HepG2 (cell line): ENCODE measurements at regions not wholly inside any gene's neighbourhood (a gene's known extent, or its start where the extent isn't known, plus 50 kb on each side); places are given as distances from the start of the nearest gene placed in this dataset.

Experiments used
- ATAC-seq: fragments of 200-7000 bp; cut with Tn5 transposase; 3 replicates; pipeline ENCODE4 v1.9.1; 2020; ENCODE audit warnings: mild to moderate bottlenecking, moderate library complexity
- BruUV-seq: library from RNA; stranded (reverse); fragments of 400-500 nt; replicated peaks from 2 replicates; lab custom pipeline; 2021; lab: Mats Ljungman, UMichigan
- CTCF ChIA-PET: fragments of 300-600 bp; formaldehyde crosslinking; extraction: SDS; loops from one replicate; lab custom pipeline; 2021; ENCODE audit warnings: low total read pairs, inconsistent platforms, low intra/inter-chr PET ratio; lab: Yijun Ruan, JAX
- POLR2A ChIA-PET: fragments of 350-600 bp; sonication (Branson Sonifier 250); formaldehyde crosslinking; loops from one replicate; lab custom pipeline; 2020; ENCODE audit warnings: antibody characterized with exemption, inconsistent platforms; lab: Yijun Ruan, JAX
- DNase-seq: peaks from one replicate; pipeline ENCODE4 v3.0.0-alpha.2; 2015; ENCODE audit warnings: low spot score
- FAIRE-seq: peaks from 3 replicates; lab custom pipeline; 2011; peaks lifted over from hg19 to GRCh38; lab: Jason Lieb, UNC
- H2AFZ ChIP-seq: one replicate; pipeline ENCODE4 v1.6.1; 2011; ENCODE audit warnings: low read length, inconsistent platforms
- H3K27ac ChIP-seq: fragments of 300-600 bp; 3 replicates; pipeline ENCODE4 v1.8.0; 2011; ENCODE audit warnings: mixed run types, mild to moderate bottlenecking, mixed read lengths, low read length, inconsistent platforms; ENCODE audit not compliant: insufficient read depth; ENCODE audit errors: extremely low read length
- H3K27me3 ChIP-seq, 2 experiments: fragments of 200-600 bp in 1 of 2; 2 replicates in 1 of 2; 3 replicates in 1 of 2; pipeline versions ENCODE4 v1.6.0 to v1.8.0; 2011; ENCODE audit warnings: low read length in 2 of 2, mild to moderate bottlenecking in 2 of 2, moderate library complexity in 2 of 2, inconsistent platforms in 1 of 2; ENCODE audit not compliant: insufficient read depth in 2 of 2, control insufficient read depth in 1 of 2
- H3K36me3 ChIP-seq, 2 experiments: fragments of 200-600 bp in 1 of 2; replicated peaks in 1 of 2; 2 replicates in 1 of 2; 3 replicates in 1 of 2; pipeline versions ENCODE4 v1.5.1 to v1.8.0; 2011; ENCODE audit warnings: low read length in 2 of 2, inconsistent platforms in 1 of 2; ENCODE audit not compliant: insufficient read depth in 2 of 2, control insufficient read depth in 1 of 2
- H3K4me1 ChIP-seq: 2 replicates; pipeline ENCODE4 v1.5.1; 2012; ENCODE audit warnings: low read length, inconsistent platforms; ENCODE audit not compliant: insufficient read depth
- H3K4me2 ChIP-seq: 2 replicates; pipeline ENCODE4 v1.6.0; 2011; ENCODE audit warnings: low read depth, low read length, inconsistent platforms
- H3K4me3 ChIP-seq, 3 experiments: fragments of 200-600 bp in 1 of 3; sonication (generic), shearing (Covaris generic) in 1 of 3; replicated peaks in 1 of 3; 2 replicates each; pipeline ENCODE4 v1.5.1; 2011 to 2016; ENCODE audit warnings: low read length in 3 of 3, inconsistent platforms in 2 of 3, low read depth in 2 of 3, mild to moderate bottlenecking in 2 of 3, control low read depth in 1 of 3, mixed read lengths in 1 of 3; ENCODE audit not compliant: insufficient read depth in 1 of 3
- H3K79me2 ChIP-seq: one replicate; pipeline ENCODE4 v1.6.1; 2011; ENCODE audit warnings: low read length, inconsistent platforms; ENCODE audit not compliant: insufficient read depth
- H3K9ac ChIP-seq: 2 replicates; pipeline ENCODE4 v1.6.0; 2011; ENCODE audit warnings: mild to moderate bottlenecking, low read depth, low read length, inconsistent platforms; ENCODE audit not compliant: insufficient read depth
- H3K9me3 ChIP-seq: 2 replicates; pipeline ENCODE4 v1.5.1; 2012; ENCODE audit warnings: mild to moderate bottlenecking, low read length
- H4K20me1 ChIP-seq: 2 replicates; pipeline ENCODE4 v1.6.0; 2011; ENCODE audit warnings: inconsistent platforms, mild to moderate bottlenecking, low read length, moderate library complexity; ENCODE audit not compliant: insufficient read depth
- ARID2 ChIP-seq: sonication (generic); formaldehyde crosslinking; IDR thresholded peaks from 2 replicates; pipeline ENCODE4 v1.8.1; 2022; ENCODE audit warnings: mild to moderate bottlenecking, missing genetic modification reagents, borderline replicate concordance
- ATF5 ChIP-seq: sonication (generic); formaldehyde crosslinking; IDR thresholded peaks from 2 replicates; pipeline ENCODE4 v1.4.0; 2020; ENCODE audit warnings: mild to moderate bottlenecking, low read depth, missing genetic modification reagents
- DMTF1 ChIP-seq: sonication (generic); formaldehyde crosslinking; IDR thresholded peaks from 2 replicates; pipeline ENCODE4 v1.4.0; 2020; ENCODE audit warnings: mild to moderate bottlenecking, missing genetic modification reagents
- FOSL1 ChIP-seq: sonication (generic); formaldehyde crosslinking; IDR thresholded peaks from 2 replicates; pipeline ENCODE4 v1.9.0; 2021; ENCODE audit warnings: missing genetic modification reagents, borderline replicate concordance
- FOXA1 ChIP-seq, 2 experiments: fragments of 450-650 bp in 1 of 2; sonication (generic) in 1 of 2; formaldehyde crosslinking in 1 of 2; IDR thresholded peaks; 2 replicates each; pipeline versions ENCODE4 v1.4.0 to v1.6.1; 2016 to 2020; ENCODE audit warnings: missing genetic modification reagents in 1 of 2
- GTF2F1 ChIP-seq: fragments of 150-350 bp; IDR thresholded peaks from 2 replicates; pipeline ENCODE4 v1.6.1; 2014; ENCODE audit warnings: low read length
- REPIN1 ChIP-seq: sonication (generic); formaldehyde crosslinking; IDR thresholded peaks from 2 replicates; pipeline ENCODE4 v1.8.0; 2022; ENCODE audit warnings: missing genetic modification reagents, low read depth, mild to moderate bottlenecking, borderline replicate concordance
- RXRB ChIP-seq: IDR thresholded peaks from 2 replicates; pipeline ENCODE4 v1.6.1; 2016; ENCODE audit warnings: borderline replicate concordance, missing genetic modification reagents, missing compliant biosample characterization
- SATB2 ChIP-seq: sonication (generic); formaldehyde crosslinking; IDR thresholded peaks from 2 replicates; pipeline ENCODE4 v1.5.0; 2020; ENCODE audit warnings: missing genetic modification reagents
- SMARCE1 ChIP-seq: fragments of 450-650 bp; IDR thresholded peaks from 2 replicates; pipeline ENCODE4 v1.6.1; 2017; ENCODE audit warnings: borderline replicate concordance
- TRIM24 ChIP-seq: sonication (generic); formaldehyde crosslinking; IDR thresholded peaks from 2 replicates; pipeline ENCODE4 v1.8.0; 2022; ENCODE audit warnings: mild to moderate bottlenecking, missing genetic modification reagents
- ZNF274 ChIP-seq: sonication (generic); formaldehyde crosslinking; IDR thresholded peaks from 2 replicates; pipeline ENCODE4 v1.5.1; 2020; ENCODE audit warnings: mild to moderate bottlenecking, missing genetic modification reagents
- ZNF333 ChIP-seq: sonication (generic); formaldehyde crosslinking; IDR thresholded peaks from 2 replicates; pipeline ENCODE4 v1.4.0; 2020; ENCODE audit warnings: mild to moderate bottlenecking, missing genetic modification reagents, borderline replicate concordance
- ZNF512B ChIP-seq: sonication (generic); formaldehyde crosslinking; IDR thresholded peaks from 2 replicates; pipeline ENCODE4 v1.5.1; 2020; ENCODE audit warnings: missing genetic modification reagents, mild to moderate bottlenecking, borderline replicate concordance
- ZNF674 ChIP-seq: sonication (generic); formaldehyde crosslinking; IDR thresholded peaks from 2 replicates; pipeline ENCODE4 v1.5.0; 2020; ENCODE audit warnings: low read depth, mild to moderate bottlenecking, missing genetic modification reagents
- ZNF75D ChIP-seq: sonication (generic); formaldehyde crosslinking; IDR thresholded peaks from 2 replicates; pipeline ENCODE4 v1.8.1; 2023; ENCODE audit warnings: missing genetic modification reagents, mild to moderate bottlenecking, borderline replicate concordance
- ZNF878 ChIP-seq: sonication (generic); formaldehyde crosslinking; IDR thresholded peaks from 2 replicates; pipeline ENCODE4 v1.8.1; 2023; ENCODE audit warnings: mild to moderate bottlenecking, missing genetic modification reagents, moderate library complexity
- in situ Hi-C: cut with HindIII; loops from 2 replicates; pipeline ENCODE4 v1.10.0; 2017; ENCODE audit warnings: low pct_unique_long_range_greater_than_20kb; ENCODE audit not compliant: extremely low pct_ligation_motif_present
- intact Hi-C: fragments of 100-400 bp; cut with micrococcal nuclease; formaldehyde crosslinking; loops from one replicate; pipeline ENCODE4 v1.10.0; 2022; ENCODE audit not compliant: unreplicated experiment
- TF ChIP-seq, protein P1 (sequence below): sonication (generic); formaldehyde crosslinking; IDR thresholded peaks from 2 replicates; pipeline ENCODE4 v1.8.1; 2023; ENCODE audit warnings: mild to moderate bottlenecking, missing genetic modification reagents

DNA sequence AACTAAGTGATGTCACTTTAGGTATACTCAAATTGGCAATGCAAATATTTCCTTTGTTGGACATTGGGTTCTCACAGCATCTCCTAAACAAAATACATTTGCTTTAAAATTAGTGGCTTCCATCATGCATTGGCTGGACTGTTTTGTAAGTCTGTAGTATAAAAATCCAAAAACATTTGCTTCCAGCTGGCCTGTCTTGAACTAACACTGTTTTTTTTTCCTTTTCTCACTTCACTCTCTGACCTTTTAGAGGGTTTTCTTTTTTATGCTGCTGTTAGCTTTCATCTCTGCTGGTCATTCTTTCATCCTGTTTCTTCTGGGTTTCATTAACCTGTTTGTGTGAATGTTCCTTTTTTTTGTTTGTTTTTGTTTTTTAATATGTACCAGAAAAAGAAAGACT is 121.7 kb upstream of the MLIP start:
- H2AFZ ChIP-seq, result no peak overlapping the region
- in situ Hi-C loops, result loop anchor here (5.0 to 25.0 kb wide), 4 partner anchors 278 to 1248 kb away; no protein-coding TSS in a partner anchor
- intact Hi-C loops, result loop anchor here (1.0 to 10.0 kb wide), 3 partner anchors 204 to 1003 kb away; no protein-coding TSS in a partner anchor
- H3K79me2 ChIP-seq, result no peaks in the 10 kb centered on the region
- TF ChIP-seq ARID2 (CRISPR knock-in tag) (no peak), ZNF878 (no peak), REPIN1 (no peak), ZNF512B (CRISPR knock-in tag) (no peak), SATB2 (no peak), ZNF674 (no peak), RXRB (CRISPR knock-in tag) (no peak), SMARCE1 (no peak), ZNF75D (CRISPR knock-in tag) (no peak), DMTF1 (CRISPR knock-in tag) (no peak), ATF5 (CRISPR knock-in tag) (no peak), FOXA1 (IDR thresholded peaks at IDR 0.05) (no peak), FOXA1 (CRISPR knock-in tag; IDR thresholded peaks at IDR 0.05) (no peak), TRIM24 (no peak), GTF2F1 (no peak), ZNF333 (CRISPR knock-in tag) (no peak), FOSL1 (CRISPR knock-in tag) (no peak), ZNF274 (CRISPR knock-in tag) (no peak)
- TF ChIP-seq, protein P1, sequence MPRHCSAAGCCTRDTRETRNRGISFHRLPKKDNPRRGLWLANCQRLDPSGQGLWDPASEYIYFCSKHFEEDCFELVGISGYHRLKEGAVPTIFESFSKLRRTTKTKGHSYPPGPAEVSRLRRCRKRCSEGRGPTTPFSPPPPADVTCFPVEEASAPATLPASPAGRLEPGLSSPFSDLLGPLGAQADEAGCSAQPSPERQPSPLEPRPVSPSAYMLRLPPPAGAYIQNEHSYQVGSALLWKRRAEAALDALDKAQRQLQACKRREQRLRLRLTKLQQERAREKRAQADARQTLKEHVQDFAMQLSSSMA (CRISPR knock-in tag), result no peak
- POLR2A ChIA-PET, result no interaction called here
- no peak overlapping the region for H3K4me2 ChIP-seq
- no peak overlapping the region for H3K9ac ChIP-seq
- ATAC-seq, result no peak
- no peaks in the 10 kb centered on the region for H4K20me1 ChIP-seq
- H3K36me3 ChIP-seq, result no peaks in the 10 kb centered on the region
- H3K4me3 ChIP-seq, result no peak overlapping the region
- no peak overlapping the region for H3K27ac ChIP-seq
- no peaks in the 10 kb centered on the region for H3K4me1 ChIP-seq
- H3K9me3 ChIP-seq, result no peaks in the 10 kb centered on the region
- DNase-seq, result no peak
- CTCF ChIA-PET, result no interaction called here
- H3K27me3 ChIP-seq, result no peaks in the 10 kb centered on the region
- FAIRE-seq, result no peak
- no TSS peak for BruUV-seq
